AG04450 (cell line): ENCODE measurements at regions not wholly inside any gene's neighbourhood (a gene's known extent, or its start where the extent isn't known, plus 50 kb on each side); places are given as distances from the start of the nearest gene placed in this dataset.

ENCODE experiments used
- CTCF ChIA-PET: fragments of 300-600, 350-600 bp; formaldehyde crosslinking; extraction: SDS; loops from one replicate; lab custom pipeline; 2022; ENCODE audit warnings: antibody characterized with exemption, inconsistent platforms; lab: Charles Lee
- POLR2A ChIA-PET: fragments of 350-600 bp; formaldehyde crosslinking; extraction: SDS; loops from one replicate; lab custom pipeline; 2021; ENCODE audit warnings: antibody characterized with exemption, inconsistent platforms; lab: Yijun Ruan, JAX
- DNase-seq: peaks from one replicate; pipeline ENCODE4 v3.0.0-alpha.2; 2011; ENCODE audit warnings: low read depth, low spot score
- H3K27ac ChIP-seq: one replicate; pipeline ENCODE4 v1.5.1; 2012; ENCODE audit warnings: low read depth, low read length, control low read depth
- H3K27me3 ChIP-seq: one replicate; pipeline ENCODE4 v1.6.0; 2012; ENCODE audit warnings: low read length; ENCODE audit not compliant: control insufficient read depth, insufficient read depth
- H3K4me3 ChIP-seq: 2 replicates; pipeline ENCODE4 v1.5.1; 2011; ENCODE audit warnings: mild to moderate bottlenecking, low read depth, low read length, control low read depth
- H3K9me3 ChIP-seq: 2 replicates; pipeline ENCODE4 v1.5.1; 2012; ENCODE audit warnings: low read length; ENCODE audit not compliant: control insufficient read depth, insufficient read depth
- CTCF ChIP-seq: IDR thresholded peaks from 2 replicates; pipeline ENCODE4 v1.5.1; 2011; ENCODE audit warnings: low read depth, low read length, control low read depth, inconsistent platforms

GRCh38 chr12:28652239-28652638, 462.0 kb downstream of the CCDC91 start:
- TF ChIP-seq CTCF = no peak
- DNase-seq = no peak
- no peaks in the 10 kb centered on the region for H3K27me3 ChIP-seq
- no peaks in the 10 kb centered on the region for H3K9me3 ChIP-seq
- H3K4me3 ChIP-seq = no peak overlapping the region
- H3K27ac ChIP-seq = no peak overlapping the region
- ChIA-PET POLR2A (no interaction called here), CTCF (no interaction called here)

- Histone ChIP-seq H3K27me3 (no peaks in the 10 kb centered on the region), H3K4me3 (no peak overlapping the region), H3K27ac (no peak overlapping the region), H3K9me3 (no peaks in the 10 kb centered on the region)
- ChIA-PET POLR2A (no interaction called here), CTCF (no interaction called here)
- no peak for TF ChIP-seq CTCF
- no peak for DNase-seq
These were observed 467.1 kb upstream of the FAR2 start for GRCh38 chr12:28681980-28682379.

GRCh38 chr12:28683366-28683765, 465.7 kb upstream of the FAR2 start:
- TF ChIP-seq CTCF = no peak

GRCh38 chr12:28689398-28690175, 459.5 kb upstream of the FAR2 start:
- H3K27me3 ChIP-seq = no peaks in the 10 kb centered on the region
- CTCF ChIA-PET = no interaction called here
- H3K4me3 ChIP-seq = no peak overlapping the region
- POLR2A ChIA-PET = no interaction called here
- no peak for TF ChIP-seq CTCF
- H3K9me3 ChIP-seq = no peaks in the 10 kb centered on the region
- H3K27ac ChIP-seq = no peak overlapping the region
- no peak for DNase-seq

More at GRCh38 chr12:28683366-28683765, 465.7 kb upstream of the FAR2 start:
- ChIA-PET CTCF (no interaction called here), POLR2A (no interaction called here)
- no peak for DNase-seq
- H3K27ac ChIP-seq = no peak overlapping the region
- H3K27me3 ChIP-seq = no peaks in the 10 kb centered on the region
- no peak overlapping the region for H3K4me3 ChIP-seq
- H3K9me3 ChIP-seq = no peaks in the 10 kb centered on the region

GRCh38 chr12:28693565-28694219, 455.4 kb upstream of the FAR2 start:
- ChIA-PET POLR2A (no interaction called here), CTCF (no interaction called here)
- DNase-seq = no peak
- TF ChIP-seq CTCF = no peak
- Histone ChIP-seq H3K4me3 (no peak overlapping the region), H3K9me3 (no peaks in the 10 kb centered on the region), H3K27me3 (no peaks in the 10 kb centered on the region), H3K27ac (no peak overlapping the region)
